ENCODE measurements at regions not wholly inside any gene's neighbourhood (a gene's known extent, or its start where the extent isn't known, plus 50 kb on each side); places are given as distances from the start of the nearest gene placed in this dataset.

- TF ChIP-seq SIN3A (IDR thresholded peaks at IDR 0.05; ENCODE audit: borderline replicate concordance, insufficient read depth, low read length) (no peak), POLR2AphosphoS5 (IDR thresholded peaks at IDR 0.05; ENCODE audit: low read depth, low read length) (no peak), TAF1 (IDR thresholded peaks at IDR 0.05; ENCODE audit: borderline replicate concordance, insufficient read depth, low read length) (no peak), FOXP2 (optimal IDR thresholded peaks at IDR 0.05; ENCODE audit: borderline replicate concordance, extremely low read depth, extremely low read length, insufficient read depth) (no peak)
- TF ChIP-seq, protein P1, sequence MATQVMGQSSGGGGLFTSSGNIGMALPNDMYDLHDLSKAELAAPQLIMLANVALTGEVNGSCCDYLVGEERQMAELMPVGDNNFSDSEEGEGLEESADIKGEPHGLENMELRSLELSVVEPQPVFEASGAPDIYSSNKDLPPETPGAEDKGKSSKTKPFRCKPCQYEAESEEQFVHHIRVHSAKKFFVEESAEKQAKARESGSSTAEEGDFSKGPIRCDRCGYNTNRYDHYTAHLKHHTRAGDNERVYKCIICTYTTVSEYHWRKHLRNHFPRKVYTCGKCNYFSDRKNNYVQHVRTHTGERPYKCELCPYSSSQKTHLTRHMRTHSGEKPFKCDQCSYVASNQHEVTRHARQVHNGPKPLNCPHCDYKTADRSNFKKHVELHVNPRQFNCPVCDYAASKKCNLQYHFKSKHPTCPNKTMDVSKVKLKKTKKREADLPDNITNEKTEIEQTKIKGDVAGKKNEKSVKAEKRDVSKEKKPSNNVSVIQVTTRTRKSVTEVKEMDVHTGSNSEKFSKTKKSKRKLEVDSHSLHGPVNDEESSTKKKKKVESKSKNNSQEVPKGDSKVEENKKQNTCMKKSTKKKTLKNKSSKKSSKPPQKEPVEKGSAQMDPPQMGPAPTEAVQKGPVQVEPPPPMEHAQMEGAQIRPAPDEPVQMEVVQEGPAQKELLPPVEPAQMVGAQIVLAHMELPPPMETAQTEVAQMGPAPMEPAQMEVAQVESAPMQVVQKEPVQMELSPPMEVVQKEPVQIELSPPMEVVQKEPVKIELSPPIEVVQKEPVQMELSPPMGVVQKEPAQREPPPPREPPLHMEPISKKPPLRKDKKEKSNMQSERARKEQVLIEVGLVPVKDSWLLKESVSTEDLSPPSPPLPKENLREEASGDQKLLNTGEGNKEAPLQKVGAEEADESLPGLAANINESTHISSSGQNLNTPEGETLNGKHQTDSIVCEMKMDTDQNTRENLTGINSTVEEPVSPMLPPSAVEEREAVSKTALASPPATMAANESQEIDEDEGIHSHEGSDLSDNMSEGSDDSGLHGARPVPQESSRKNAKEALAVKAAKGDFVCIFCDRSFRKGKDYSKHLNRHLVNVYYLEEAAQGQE (IDR thresholded peaks at IDR 0.05; ENCODE audit: insufficient read depth in 1 of 2, low read depth in 2 of 2, low read length in 2 of 2): no peak
Measured at GRCh38 chr6:14664621-14665315, 547.2 kb downstream of the CD83 start.

DNA sequence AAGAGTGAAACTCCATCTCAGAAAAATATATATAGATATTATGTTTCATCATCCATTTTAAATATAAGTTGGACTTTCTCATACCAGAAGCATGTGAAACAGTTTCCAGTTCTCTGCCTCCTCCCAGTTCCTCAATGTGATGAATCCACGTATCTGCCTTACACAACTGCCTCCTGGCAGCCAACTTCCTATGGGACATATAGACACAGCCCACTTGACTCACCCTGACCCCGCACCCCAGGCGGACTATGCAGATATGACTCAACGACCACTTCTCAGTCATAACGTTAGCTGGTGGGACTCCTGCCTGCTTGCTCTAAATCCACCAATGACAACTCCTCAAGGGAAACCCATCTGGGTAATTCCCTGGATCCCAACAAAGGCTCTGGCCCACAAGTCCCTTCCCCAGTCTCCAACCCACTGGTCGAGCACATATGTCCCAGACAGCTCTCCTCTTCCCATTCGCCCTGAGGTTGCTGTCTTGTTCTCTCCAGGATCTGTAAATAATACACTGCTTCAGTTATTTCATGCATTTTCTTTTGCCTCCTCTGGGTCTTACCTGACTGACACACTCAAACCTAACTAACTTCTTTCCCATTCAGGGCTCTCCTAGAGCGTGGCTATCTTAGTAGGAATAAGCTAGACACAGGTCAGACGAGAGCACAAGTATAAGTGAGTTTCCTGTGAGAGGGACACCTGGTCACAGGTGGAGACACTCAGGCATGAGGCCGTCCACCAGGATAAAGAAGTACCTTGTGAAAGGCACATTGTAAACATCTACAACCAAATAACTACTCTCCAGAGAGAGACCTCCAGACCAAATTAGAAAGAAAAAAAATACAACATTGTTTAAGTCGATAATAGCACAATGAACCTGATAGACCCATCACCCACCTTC, 548.5 kb downstream of the CD83 start:
- TF ChIP-seq POLR2AphosphoS5 (IDR thresholded peaks at IDR 0.05; ENCODE audit: low read depth, low read length) (no peak), TAF1 (IDR thresholded peaks at IDR 0.05; ENCODE audit: borderline replicate concordance, insufficient read depth, low read length) (no peak), FOXP2 (optimal IDR thresholded peaks at IDR 0.05; ENCODE audit: borderline replicate concordance, extremely low read depth, extremely low read length, insufficient read depth) (no peak), SIN3A (IDR thresholded peaks at IDR 0.05; ENCODE audit: borderline replicate concordance, insufficient read depth, low read length) (no peak)
- TF ChIP-seq, protein P1 (IDR thresholded peaks at IDR 0.05; ENCODE audit: insufficient read depth in 1 of 2, low read depth in 2 of 2, low read length in 2 of 2): no peak

DNA sequence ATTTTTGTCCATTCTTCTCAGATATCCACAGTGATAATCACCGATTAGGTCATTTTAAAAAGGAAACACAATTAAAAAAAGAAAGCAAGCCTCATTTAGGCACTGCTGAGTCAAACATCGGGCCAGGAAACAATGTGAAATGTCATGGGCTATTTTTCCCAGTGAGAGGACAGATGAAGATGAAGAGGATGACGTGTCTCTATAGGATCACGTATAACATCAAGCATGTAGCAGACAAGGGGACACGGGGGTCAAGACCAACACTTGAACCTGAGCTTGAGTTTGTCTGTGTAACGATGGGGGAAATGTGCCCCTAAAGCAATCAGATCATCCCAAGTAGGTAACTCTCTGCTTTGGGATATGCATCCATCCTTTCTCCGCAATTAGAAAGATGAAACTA, 553.2 kb downstream of the CD83 start:
- no peak for TF ChIP-seq SIN3A (IDR thresholded peaks at IDR 0.05; ENCODE audit: borderline replicate concordance, insufficient read depth, low read length)
- no peak for TF ChIP-seq TAF1 (IDR thresholded peaks at IDR 0.05; ENCODE audit: borderline replicate concordance, insufficient read depth, low read length)
- TF ChIP-seq, protein P1 (IDR thresholded peaks at IDR 0.05; ENCODE audit: insufficient read depth in 1 of 2, low read depth in 2 of 2, low read length in 2 of 2): no peak
- no peak for TF ChIP-seq POLR2AphosphoS5 (IDR thresholded peaks at IDR 0.05; ENCODE audit: low read depth, low read length)
- no peak for TF ChIP-seq FOXP2 (optimal IDR thresholded peaks at IDR 0.05; ENCODE audit: borderline replicate concordance, extremely low read depth, extremely low read length, insufficient read depth)

GRCh38 chr6:14671261-14671681, 553.7 kb downstream of the CD83 start:
- TF ChIP-seq, protein P1 (IDR thresholded peaks at IDR 0.05; ENCODE audit: insufficient read depth in 1 of 2, low read depth in 2 of 2, low read length in 2 of 2): no peak
- no peak for TF ChIP-seq TAF1 (IDR thresholded peaks at IDR 0.05; ENCODE audit: borderline replicate concordance, insufficient read depth, low read length)
- no peak for TF ChIP-seq FOXP2 (optimal IDR thresholded peaks at IDR 0.05; ENCODE audit: borderline replicate concordance, extremely low read depth, extremely low read length, insufficient read depth)
- TF ChIP-seq POLR2AphosphoS5 (IDR thresholded peaks at IDR 0.05; ENCODE audit: low read depth, low read length): no peak
- no peak for TF ChIP-seq SIN3A (IDR thresholded peaks at IDR 0.05; ENCODE audit: borderline replicate concordance, insufficient read depth, low read length)
